Adrenal gland (tissue), 9 donors: ENCODE measurements at regions not wholly inside any gene's neighbourhood (a gene's known extent, or its start where the extent isn't known, plus 50 kb on each side); places are given as distances from the start of the nearest gene placed in this dataset.

Experiments used
- DNase-seq, 7 donors: peaks; one replicate each; pipeline ENCODE4 v3.0.0-alpha.2; 2019 to 2020
- H3K27ac ChIP-seq, 5 donors: fragments of 200-600 bp; sonication (generic) in 4 of 5; 1 replicate in 3 of 5; 2 replicates in 2 of 5; pipeline versions ENCODE4 v1.5.1 to v1.8.0; 2016 to 2020; ENCODE audit warnings: mild to moderate bottlenecking in 1 of 5
- H3K27me3 ChIP-seq: fragments of 200-600 bp; 2 replicates; pipeline ENCODE4 v1.8.0; 2021
- H3K36me3 ChIP-seq, 2 donors: fragments of 200-600 bp; replicated peaks in 1 of 2; 1 replicate in 1 of 2; 2 replicates in 1 of 2; pipeline versions ENCODE4 v1.5.1 to v1.8.0; 2018 to 2022
- H3K4me1 ChIP-seq, 2 donors: fragments of 200-600 bp; replicated peaks in 1 of 2; 1 replicate in 1 of 2; 2 replicates in 1 of 2; pipeline versions ENCODE4 v1.5.1 to v1.8.0; 2018 to 2021
- H3K4me3 ChIP-seq, 4 donors: fragments of 200-600 bp; sonication (generic) in 3 of 4; one replicate each; pipeline ENCODE4 v1.5.1; 2016 to 2018
- H3K9me3 ChIP-seq, 3 donors: fragments of 200-600 bp; sonication (generic) in 1 of 3; replicated peaks in 1 of 3; 1 replicate in 2 of 3; 2 replicates in 1 of 3; pipeline versions ENCODE4 v1.5.1 to v1.8.0; 2016 to 2021
- CTCF ChIP-seq, 6 experiments: fragments of 450-650 bp in 4 of 6; fragments of 200-600 bp in 2 of 6; sonication (generic) in 1 of 6; IDR thresholded peaks; 1 replicate in 5 of 6; 2 replicates in 1 of 6; pipeline versions ENCODE4 v1.5.1 to v1.8.0; 2016 to 2021; ENCODE audit warnings: antibody characterized with exemption in 6 of 6, mild to moderate bottlenecking in 2 of 6, moderate library complexity in 1 of 6
- POLR2A ChIP-seq, 2 donors: fragments of 450-650 bp; IDR thresholded peaks; one replicate each; pipeline ENCODE4 v1.6.1; 2017; ENCODE audit warnings: antibody characterized with exemption in 2 of 2, mild to moderate bottlenecking in 2 of 2, moderate library complexity in 1 of 2
- WGBS, 4 donors: extraction: QIAGEN DNeasy Blood & Tissue Kit in 2 of 4; methylation state at CpG; one replicate each; pipeline versions ENCODE4 v1.1.5 to v1.1.7; 2013 to 2017; 5-methylcytosine and 5-hydroxymethylcytosine counted together
- intact Hi-C, 2 donors: fragments of 100-400 bp; cut with DNase I; formaldehyde crosslinking; loops; one replicate each; pipeline versions ENCODE4 v1.14.1 to v1.15.0; 2022 to 2023
- donor health status: healthy with polysubstance abuse.
- donor health status: Bipolar disorder and iron deficiency.
- donor health status: DM: yes; HTN: yes; CAD: no.
- donor health status: DM: no; HTN: no; CAD: no.
- donor health status: DM: no; HTN: no; CAD: no.

- TF ChIP-seq POLR2A (IDR thresholded peaks at IDR 0.05) (no peak), CTCF (IDR thresholded peaks at IDR 0.05) (no peak)
- no peaks in the 10 kb centered on the region for H3K4me1 ChIP-seq
- 75 to 82% (median 78%) methylated on average over 3 of the region's 3 CpGs for WGBS, 4 donors
- no peak overlapping the region for H3K4me3 ChIP-seq
- intact Hi-C loops, result no loop called here
- H3K36me3 ChIP-seq, result no peaks in the 10 kb centered on the region
- H3K27me3 ChIP-seq, result no peaks in the 10 kb centered on the region
- DNase-seq, result no peak
- no peak overlapping the region for H3K27ac ChIP-seq
- no peaks in the 10 kb centered on the region for H3K9me3 ChIP-seq
These were observed 795.9 kb upstream of the PCDH9 start for GRCh38 chr13:68026077-68026476.

DNA sequence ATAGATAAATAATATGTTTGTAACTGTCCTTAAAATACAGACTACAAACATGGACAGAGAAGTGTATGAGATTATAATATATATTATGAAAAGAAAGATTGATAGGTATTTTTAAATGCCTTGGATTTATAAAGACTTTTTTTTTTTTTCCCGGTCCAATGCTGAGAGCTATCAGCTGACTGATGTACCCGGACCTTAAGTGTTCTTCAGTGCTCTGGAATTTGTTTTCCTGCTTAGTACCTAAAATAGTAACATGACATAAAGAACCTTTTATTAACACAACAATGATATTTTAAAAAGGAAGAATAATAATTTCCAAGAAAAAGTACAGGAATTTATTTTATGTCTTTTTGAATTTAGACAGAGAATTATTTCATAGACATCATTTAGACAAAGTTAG lies 795.5 kb upstream of the PCDH9 start:
- Histone ChIP-seq H3K9me3 (no peaks in the 10 kb centered on the region), H3K4me3 (no peak overlapping the region)
- 65 to 74% (median 67%) methylated on average over 2 of the region's 2 CpGs for WGBS, 4 donors

DNA sequence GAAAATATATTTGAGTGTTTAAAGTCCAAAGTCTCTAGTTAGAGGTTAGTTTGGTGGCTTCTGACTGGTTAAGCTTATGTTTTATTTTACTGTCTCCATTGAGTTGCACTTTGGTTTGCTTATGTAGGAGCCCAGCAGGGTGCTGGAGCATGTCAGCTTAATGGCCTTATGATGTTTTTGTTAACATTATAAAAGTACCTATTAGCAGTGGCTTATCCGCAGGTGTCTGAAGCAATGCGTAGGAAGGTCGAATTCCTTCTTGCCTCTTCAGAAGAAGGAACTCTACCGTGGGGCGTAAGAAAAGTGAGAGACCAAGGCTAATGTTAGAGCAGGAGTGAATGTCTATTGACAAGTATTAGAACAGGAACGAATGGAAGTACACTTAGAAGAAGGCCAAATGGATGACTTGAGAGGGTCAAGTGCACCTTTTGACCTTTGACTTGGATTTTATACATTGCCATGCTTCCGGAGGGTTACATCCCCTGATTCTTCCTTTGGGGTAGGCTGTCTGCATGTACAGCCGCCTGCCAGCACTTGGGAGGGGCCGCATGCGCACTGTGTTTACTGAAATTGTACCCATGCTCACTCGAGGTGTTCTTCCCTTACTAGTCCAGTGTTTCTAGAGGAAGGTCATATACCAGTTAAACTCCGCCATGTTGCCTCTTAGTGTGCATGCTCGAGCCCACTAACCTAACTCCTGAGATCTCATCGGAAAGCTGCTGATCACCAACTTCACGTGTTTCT lies 793.9 kb upstream of the PCDH9 start:
- no peak for DNase-seq
- Histone ChIP-seq H3K27ac (no peak overlapping the region), H3K36me3 (no peaks in the 10 kb centered on the region), H3K4me3 (no peak overlapping the region), H3K9me3 (no peaks in the 10 kb centered on the region), H3K4me1 (no peaks in the 10 kb centered on the region), H3K27me3 (no peaks in the 10 kb centered on the region)
- TF ChIP-seq CTCF (IDR thresholded peaks at IDR 0.05) (no peak), POLR2A (IDR thresholded peaks at IDR 0.05) (no peak)
- 80 to 89% (median 86%) methylated on average over 14 to 15 of the region's 15 CpGs for WGBS, 4 donors
- intact Hi-C loops, result no loop called here

More for the DNA sequence above, 795.5 kb upstream of the PCDH9 start:
- intact Hi-C loops, result no loop called here
- no peak for DNase-seq
- Histone ChIP-seq H3K27me3 (no peaks in the 10 kb centered on the region), H3K4me1 (no peaks in the 10 kb centered on the region), H3K27ac (no peak overlapping the region), H3K36me3 (no peaks in the 10 kb centered on the region)
- TF ChIP-seq POLR2A (IDR thresholded peaks at IDR 0.05), result no peak
- TF ChIP-seq CTCF (IDR thresholded peaks at IDR 0.05), result no peak

- no peak for DNase-seq
- WGBS, 4 donors, result 86 to 100% (median 90%) methylated on average over 1 of the region's 1 CpG
- no peak overlapping the region for H3K27ac ChIP-seq
- H3K4me3 ChIP-seq, result no peak overlapping the region
- intact Hi-C loops, result no loop called here
- no peaks in the 10 kb centered on the region for H3K9me3 ChIP-seq
- no peaks in the 10 kb centered on the region for H3K4me1 ChIP-seq
- H3K27me3 ChIP-seq, result no peaks in the 10 kb centered on the region
- H3K36me3 ChIP-seq, result no peaks in the 10 kb centered on the region
- TF ChIP-seq POLR2A (IDR thresholded peaks at IDR 0.05), result no peak
- TF ChIP-seq CTCF (IDR thresholded peaks at IDR 0.05), result no peak
These were observed 789.8 kb upstream of the PCDH9 start for GRCh38 chr13:68019901-68020300.
